RPMI7951 (cell line): ENCODE measurements at regions not wholly inside any gene's neighbourhood (a gene's known extent, or its start where the extent isn't known, plus 50 kb on each side); places are given as distances from the start of the nearest gene placed in this dataset.

ENCODE experiments used
- DNase-seq: peaks from one replicate; pipeline ENCODE4 v3.0.0-alpha.2; 2012; ENCODE audit warnings: low read depth

DNA sequence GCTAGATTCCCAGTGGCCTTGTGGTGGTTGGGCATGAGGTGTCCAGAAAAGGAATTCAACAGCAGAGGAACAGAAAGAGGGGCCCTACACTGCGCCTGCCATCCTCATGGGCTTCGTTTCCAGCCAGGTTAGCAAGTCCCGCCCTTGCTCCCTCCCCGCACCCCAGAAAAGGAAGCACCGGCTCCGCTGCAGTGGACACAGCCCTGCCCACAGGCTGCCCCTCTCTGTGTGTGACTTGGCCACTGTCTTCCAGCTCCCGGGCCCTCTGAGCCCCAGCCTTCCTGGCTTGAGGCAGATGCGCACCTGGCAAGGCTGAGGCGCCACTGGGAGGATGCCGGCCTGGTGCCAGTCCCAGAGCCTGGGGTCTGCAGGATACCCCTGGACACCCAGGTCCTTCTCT, 305.0 kb upstream of the IRX4 start:
- DNase-seq, result no peak

DNA sequence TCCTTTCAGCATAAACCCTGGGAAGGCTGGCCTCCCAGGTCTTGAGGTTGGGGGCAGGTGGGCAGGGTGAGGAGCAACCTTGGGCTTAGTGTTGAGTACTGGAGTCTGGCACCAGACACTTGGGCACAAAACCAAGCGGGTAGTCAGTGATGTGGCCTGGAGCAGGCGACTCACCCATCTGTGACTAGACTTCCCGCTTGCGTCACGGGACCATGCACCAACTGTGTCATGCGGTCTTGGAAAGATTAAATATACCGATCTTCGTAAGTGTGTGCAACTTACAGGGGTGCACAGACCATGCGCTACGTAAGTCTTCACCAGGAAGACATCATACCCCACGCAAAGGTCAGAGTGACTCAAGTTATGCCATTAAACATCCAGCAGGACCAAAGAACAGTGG, 304.4 kb upstream of the IRX4 start:
- no peak for DNase-seq

DNA sequence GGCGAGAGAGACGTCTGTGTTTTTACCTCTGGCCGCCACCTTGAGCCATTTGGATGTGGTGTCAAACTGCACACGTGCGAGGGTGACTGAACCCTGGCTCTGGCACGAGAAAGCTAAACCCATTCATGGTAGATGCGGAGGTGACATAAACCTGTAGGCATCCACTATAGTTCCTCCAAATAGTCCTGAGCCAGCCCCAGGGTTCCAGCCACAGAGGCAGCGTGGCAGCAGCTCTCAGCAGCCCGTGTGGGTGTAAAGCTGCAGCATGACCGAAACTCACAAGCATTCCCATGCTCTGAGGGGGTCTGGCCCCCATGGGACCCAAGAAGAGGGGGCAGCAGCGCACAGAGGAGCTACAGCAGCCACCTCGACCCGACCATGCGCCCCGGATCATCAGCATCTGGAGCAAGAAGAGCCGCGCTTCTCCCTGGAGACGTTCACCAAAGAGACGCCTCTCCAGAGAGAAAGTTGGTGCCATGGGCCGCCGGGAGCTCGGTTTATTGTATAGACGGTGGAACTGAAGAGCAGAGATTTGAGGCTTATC, 303.8 kb upstream of the IRX4 start:
- DNase-seq, result no peak

DNA sequence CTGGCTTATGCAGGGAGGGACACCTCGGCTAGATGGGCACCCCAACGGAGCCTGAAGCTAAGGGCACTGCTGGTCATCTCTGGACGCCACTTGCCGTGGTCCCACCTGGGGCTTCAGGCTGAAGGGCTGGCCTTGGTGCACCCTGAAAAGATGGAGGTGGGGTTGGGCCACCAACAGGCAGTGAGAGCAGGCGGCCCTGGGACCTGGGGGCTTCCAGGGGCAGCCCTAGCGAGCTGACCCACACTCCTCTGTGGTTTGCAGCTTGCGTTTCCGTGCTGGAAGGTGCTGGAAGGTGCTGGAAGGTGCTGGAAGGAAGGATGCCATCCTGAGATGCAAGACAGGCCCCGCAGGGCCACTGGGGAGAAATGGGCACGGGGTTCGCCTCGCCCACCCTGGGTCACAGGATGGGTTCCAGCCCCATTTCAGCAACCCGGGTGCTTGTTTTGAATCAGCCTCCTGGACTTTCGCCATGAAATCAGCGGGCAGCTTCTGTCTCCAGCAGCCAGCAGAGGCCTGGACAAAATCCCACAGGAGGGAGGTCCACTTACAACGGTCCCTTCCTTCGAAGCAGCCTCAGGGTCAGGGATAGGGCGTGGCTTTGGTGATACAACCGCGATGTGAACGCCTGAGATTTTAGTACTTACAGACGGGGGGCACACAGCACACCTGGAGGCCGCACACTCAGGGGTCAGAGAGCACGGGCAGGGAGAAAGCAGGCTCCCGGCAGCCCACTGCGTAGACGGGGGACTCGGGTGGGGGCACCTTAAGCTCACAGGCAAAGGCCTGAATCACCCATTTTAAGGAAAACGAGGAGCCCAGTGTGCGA, 303.1 kb upstream of the IRX4 start:
- no peak for DNase-seq

DNA sequence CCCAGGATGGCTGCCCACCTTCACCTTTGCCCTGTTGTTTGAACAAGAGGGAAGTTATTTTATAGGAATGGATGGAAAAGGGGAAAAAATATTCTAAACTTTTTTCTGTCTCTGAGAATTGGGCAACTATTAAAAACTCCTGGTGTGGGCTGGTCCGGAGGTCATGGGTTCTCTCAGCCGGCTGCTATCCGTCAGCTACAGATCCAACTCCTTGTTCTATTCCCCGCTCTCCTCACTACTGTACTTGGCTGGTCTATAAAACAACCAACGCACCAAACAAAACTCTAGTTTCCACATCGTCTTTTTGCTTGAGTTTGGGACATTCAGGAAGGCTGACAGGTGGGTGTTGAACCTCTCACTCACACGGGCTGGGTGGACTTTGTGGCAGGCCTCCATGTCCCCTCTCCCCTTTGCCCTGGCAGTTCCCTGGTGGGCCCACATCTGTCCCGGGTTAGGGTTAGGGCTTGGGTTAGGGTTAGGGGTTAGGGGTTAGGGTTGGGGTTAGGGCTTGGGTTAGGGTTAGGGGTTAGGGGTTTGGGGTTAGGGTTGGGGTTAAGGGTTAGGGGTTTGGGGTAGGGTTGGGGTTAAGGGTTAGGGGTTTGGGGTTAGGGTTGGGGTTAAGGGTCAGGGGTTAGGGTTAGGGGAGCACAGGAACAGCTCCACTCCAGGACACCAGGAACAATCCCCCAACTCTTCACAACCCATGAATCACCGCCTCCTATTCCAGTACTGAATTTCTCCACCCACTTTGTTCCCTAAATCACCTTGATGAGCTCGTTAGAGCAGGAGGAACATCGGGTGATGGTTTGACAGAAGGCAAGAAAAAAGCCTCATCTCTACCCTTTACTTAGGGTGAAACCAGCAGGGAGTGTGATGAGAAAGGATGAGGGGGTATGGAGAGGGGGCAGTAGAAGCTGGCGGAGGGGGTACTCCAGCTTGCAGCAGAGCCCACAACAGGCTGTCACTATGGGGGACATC, 302.1 kb upstream of the IRX4 start:
- DNase-seq, result no peak

DNA sequence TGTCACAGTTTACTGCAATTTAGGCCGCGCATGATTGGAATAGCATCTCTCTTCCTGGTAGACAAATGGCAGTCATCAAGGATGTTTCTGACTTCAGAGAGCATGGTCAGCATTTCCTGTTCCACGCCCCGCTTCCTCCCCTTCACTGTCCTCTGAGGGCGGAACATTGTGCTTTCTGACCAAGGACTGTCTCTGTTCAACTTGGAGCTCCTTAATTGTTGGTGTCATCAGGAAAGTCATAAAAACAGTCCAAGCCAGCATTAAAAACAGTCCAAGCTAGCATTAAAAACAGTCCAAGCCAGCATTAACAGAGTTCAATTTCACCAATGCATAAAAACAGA, 301.3 kb upstream of the IRX4 start:
- no peak for DNase-seq

DNA sequence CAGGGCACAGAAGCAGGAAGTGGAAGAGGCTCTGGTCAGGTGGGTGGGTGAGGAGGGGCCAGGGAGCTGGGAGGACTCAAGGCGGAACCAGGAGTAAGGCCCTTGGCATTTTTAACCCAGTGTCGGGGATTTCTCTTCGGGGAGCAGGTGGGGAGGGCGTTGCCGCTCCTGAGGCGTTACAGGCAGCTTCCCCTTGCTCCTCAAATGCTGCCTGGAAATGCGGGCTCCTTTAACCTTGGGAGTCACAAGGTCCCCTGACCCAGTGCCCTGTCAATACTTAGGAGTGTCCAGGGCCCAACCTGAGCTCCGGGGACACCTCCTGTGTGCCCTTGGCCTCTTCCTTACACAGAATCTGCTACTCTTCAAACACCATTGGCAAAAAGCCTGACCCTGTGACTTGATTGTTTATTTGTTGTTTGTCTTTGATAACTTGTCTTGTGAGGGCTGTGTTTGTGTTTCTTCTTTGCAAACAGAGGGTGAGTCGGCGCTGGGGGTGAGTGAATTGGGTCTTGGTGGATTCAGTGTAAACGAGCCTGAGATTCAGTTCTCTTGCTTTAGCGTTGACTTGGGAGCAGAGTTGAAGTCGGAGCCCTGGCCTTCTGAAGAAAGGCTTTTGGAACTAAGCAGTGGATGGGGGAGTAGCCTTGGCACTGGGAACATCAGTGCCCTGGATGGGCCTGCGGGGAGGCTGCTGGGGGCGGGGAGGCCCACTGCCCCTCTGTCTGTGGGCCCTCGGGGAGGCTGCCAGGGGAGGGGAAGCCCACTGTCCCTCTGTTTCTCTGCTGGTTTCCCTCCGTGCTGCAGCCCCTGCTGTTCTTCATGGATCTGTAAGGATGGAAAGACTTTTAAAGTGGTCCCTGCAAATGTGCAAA, 300.7 kb upstream of the IRX4 start:
- no peak for DNase-seq

DNA sequence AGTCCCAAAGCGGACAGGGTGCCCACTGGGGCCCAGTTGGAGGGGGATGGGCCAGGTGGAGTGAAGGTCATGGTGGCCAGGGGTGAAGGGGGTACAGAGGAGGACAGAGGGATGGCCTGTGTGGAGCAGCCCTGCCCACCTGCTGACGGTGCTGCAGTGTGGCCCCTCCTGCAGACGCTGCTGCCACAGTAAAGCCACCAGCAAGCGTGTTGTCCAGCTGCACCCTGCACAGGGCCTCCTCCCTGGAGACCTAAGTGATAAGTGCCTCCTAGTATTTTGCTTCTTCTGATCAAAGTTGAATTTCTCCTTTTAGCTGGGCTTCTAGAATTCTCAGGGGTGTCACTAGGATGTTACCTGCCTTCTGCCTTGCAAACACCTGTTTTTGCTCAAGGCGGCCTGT, 299.3 kb upstream of the IRX4 start:
- no peak for DNase-seq

DNA sequence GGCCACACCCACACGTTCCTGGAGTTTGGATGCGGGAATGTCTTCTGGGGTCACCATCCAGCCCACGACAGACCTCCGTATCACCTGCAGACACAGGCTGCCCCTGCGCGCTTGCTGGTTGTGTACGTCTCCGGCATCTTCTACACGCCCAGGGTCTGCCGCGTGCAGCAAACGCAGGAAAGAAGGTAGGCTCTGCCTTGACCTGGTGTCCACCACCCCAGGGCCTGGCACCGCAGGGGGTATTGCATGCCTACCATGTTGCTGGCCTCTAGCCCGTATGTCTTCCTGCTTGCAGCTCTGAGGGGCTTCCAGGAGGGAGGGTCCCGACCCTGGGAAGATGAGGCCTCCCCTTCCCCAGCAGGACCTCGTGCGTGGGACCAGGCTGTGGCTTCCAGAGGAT, 298.8 kb upstream of the IRX4 start:
- no peak for DNase-seq

DNA sequence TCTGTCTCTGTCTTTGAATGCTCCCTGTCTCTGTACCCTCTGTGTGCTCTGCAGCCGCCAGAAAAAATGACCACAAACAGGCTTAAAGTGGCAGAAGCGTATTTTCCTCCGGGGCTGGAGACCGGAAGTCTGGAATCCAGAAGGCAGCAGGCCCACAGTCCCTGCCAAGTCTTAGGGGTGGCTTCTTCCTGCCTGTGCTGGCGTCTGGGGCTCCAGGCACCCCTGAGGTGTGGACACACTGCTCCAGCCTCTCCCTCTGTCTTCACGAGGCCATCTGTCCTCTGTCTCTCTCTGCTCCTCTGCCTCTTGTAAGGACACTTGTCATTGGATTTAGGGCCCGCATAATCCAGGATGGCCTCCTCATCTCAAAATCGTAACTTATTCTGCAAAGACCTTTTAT, 298.4 kb upstream of the IRX4 start:
- DNase-seq, result no peak

DNA sequence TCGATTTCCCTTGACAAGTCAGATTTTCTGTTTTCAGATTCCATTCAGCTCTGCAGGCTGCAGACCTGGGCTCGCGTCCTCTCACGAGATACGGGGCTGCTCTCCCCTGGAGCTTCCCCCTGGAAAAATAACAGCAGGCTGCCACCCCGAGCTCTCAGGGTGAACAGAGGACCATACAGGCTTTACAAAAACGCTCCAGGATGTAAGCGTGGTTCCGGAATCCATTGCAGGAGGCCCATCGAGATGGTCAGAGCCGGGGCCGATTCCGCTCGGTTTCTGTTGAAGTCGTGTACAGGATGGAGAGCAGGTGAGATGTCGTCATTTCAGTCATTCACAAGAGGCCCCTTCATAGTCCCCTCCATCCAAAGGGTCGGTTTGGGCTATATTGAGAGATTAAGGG, 297.7 kb upstream of the IRX4 start:
- DNase-seq, result no peak

DNA sequence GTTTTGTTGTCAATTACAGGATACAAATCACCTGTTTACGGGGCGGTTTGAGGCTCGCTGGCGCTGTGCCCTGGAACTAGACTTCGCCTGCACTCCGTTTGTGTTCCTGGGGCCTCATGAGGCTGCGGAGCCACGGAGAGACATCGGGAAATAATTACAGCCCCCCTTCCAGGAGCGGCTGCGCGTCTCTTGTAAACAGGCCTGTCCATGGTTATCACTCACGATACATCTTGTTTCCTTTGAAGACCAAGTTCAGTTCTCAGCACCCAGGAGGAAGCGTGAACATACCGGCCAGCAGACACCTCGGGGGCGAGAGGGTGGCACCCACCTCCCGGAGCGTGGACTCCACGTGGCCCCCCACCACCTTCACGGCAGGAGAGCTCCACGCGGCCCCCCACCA, 297.1 kb upstream of the IRX4 start:
- no peak for DNase-seq

DNA sequence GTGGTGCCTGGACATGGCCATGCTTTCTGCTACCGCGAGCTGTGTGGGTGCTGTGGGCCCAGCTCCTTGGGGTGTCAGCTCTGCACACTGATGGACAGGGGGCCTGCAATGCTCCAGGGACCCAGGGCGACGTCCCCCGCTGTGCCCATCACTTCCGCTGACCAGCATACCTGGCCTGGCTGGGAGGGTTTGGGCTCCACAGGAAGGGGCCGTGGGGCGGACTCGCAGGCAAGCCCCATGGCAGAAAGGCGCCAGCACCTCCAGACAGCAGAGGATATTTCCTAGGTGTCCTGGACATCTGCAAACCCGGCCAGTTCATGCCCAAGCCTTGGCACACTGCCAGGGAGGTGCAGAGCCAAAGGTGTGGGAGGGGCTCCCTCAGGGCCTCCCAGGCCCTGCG, 295.8 kb upstream of the IRX4 start:
- no peak for DNase-seq

DNA sequence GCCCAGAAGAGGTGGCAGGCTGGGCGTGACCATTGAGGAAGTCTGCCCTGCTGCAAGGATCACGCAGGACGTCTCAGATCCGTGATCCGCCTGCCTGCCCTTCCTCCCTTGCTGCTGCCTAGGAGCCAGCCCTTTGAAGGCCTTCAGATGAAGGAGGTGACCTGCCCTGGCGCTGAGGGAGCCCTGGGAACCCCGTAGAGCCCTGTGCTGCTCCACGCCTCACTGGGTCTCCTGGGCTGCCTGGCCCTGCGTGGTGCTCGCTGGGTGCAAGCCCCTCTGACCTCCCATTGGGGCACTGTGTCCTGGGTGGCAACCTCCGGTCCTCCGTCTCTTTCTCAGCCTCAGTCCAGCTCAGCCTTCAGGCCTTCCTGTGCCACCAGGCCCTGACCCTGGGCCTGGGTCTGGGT, 295.3 kb upstream of the IRX4 start:
- no peak for DNase-seq

DNA sequence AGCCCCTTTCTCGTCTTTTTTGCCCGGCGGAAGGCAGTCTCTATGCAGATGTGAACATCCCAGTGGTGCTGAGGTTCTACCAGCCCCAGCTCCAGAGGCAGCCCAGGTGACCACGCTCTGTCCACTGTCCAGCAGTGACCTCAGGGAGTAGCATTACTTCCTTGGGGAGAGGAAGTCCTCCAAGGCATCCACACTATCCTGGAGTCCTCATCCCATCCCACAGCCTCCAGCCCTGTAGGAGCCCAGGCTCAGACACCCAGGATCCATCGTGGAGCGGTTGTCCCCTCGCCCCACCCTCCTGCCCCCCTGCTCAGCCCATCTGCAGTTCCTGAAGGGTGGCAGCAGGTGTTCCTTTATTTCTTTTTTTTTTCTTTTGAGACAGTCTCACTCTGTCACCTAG, 294.5 kb upstream of the IRX4 start:
- no peak for DNase-seq

DNA sequence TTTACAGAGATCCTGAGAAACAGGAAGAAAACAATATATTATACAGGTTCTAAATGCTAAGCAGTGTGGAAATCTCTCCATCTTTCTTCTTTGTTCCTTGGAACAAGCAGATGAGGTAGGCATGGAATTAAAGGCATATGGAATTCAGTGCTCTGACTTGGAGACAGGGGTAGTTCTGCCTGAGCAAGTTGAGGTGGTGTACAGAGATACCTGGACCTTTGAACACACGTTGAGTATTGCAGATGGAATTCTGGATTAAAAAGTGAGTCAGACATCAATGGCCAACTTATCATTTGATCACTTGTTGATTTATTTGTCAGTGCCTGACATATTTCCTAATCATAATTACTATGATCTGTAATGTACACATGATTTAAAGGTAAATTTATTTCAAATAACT, 293.9 kb upstream of the IRX4 start:
- DNase-seq, result no peak

DNA sequence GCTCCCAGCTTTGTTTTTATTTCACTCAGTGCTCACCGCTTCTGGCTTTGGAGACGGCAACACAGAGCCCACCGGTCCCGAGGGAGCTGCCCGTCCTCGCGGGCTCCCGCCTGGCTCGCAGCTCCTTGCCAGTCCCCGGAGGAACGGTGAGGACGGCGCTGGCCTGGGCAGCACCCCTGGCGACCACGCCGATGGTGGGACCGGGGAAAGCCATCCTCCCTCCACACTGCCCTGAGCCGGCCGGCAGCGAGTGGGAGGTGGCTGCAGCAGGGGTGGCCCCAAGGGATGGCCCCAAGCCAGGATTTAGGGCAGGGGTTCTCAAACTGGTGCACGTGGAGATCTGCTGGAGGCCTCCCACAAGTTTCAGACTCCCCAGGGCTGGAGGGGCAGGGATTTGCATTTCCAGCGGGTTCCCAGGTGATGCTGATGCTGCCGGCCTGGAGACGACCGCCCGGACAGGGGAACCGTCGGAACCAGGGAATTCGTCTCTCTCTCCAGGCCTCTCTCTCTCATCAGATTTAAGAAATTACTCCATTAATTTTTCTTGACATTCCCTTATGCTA, 293.2 kb upstream of the IRX4 start:
- DNase-seq, result no peak

DNA sequence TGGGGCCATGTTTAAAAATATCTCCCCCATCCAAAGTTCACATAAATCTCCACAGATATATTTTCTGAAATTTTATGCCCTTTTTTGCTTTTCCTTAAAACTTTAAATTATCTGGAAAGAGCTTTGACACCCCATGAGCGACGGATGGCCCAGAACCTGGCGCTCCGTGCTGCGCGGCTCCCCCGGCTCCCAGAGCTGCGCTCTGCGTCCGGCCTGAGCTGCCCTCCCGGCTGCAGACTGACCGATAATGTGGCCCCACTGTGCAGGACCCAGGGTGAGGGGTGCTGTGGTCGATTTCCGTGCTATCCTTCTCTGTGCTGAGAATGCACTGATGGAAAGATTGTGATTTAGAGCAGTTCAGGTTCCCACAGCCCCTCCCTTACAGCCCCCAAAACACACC, 292.3 kb upstream of the IRX4 start:
- no peak for DNase-seq

DNA sequence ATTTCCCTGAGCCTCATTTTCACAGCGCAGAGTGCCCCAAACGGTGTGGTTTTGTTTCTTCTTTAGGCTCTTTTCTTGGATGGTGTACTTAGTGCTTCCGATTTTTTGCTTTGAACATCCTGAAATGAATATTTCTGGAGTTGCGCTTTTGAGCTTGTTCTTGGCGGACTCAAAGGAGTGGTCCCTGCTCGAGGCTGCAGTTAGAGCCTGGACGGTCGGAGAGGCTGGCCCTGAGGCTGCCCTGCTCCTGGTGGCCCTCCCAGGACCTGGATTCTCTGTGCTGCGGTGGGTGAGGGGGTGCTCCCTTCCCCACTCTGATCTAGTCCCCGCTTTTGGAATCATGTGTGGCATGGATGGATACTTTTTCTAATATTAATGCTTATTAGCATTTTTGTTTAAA, 291.8 kb upstream of the IRX4 start:
- DNase-seq, result no peak

DNA sequence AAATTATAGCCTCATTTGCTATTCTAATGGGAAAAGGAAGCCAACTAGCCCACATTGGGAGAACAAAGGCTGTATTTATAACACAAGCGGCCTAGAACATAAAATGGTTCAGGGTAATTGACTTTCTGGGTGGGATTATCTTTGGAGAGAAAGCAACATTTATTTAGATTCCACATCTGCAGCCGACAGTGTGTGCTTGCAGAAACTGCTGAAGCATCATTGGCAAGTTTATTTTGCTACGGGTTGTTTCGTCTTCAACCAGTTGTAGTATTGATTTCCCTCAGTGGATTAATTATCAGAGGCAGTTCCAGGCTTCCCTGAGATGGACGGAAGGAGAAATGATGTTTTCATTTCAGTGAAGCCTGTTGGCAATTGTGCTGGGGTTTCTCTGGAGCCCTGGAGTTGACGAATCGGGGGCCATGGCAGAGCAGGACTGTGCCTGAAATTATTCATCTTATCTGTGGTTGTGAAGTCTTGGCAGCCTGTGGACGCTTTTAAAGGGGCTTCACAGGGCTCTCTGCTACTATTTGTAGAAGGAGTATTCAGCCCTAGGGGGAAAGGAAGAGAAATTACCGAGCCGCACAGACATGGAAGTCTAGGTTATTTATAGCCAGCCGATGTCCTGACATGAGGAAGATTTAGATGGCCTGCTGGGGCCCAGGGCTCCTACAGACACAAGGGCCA, 290.6 kb upstream of the IRX4 start:
- DNase-seq, result no peak

DNA sequence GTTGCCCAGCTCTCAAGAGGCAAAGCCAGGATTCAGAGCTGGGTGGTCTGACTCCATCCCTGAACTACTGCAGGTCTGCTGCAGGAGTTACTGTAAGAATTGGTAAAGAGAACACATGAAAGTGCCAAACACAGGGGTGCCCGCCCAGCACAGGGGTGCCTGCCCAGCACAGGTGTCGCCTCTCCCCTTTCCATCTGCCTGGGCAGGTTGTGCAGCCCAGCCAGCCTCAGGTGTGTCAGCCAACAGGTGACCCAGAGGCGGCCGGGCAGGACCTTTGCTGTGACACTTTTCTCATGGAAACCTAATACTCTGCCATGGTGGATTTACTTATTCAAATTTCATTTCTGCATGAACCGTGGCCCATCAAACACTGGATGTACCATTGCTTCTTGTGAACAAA, 289.7 kb upstream of the IRX4 start:
- no peak for DNase-seq
